ENCODE measurements at regions not wholly inside any gene's neighbourhood (a gene's known extent, or its start where the extent isn't known, plus 50 kb on each side); places are given as distances from the start of the nearest gene placed in this dataset.
"Not testable (repeated sequence)": the region's sequence is repeated elsewhere in the genome, so short reads cannot be mapped to it uniquely, and the experiment has no call there.

GRCh38 chr2:6181525-6181924 lies 489.3 kb downstream of the SOX11 start:
- POLR2A ChIA-PET, result no interaction called here
- CTCF ChIA-PET, result no interaction called here
- no peak for TF ChIP-seq CTCF (IDR thresholded peaks at IDR 0.05; ENCODE audit: insufficient read depth, low read length, missing control alignments)
- peak; percentile 33 for DNase-seq (ENCODE audit: low read depth, low spot score)
- no peak overlapping the region for H3K4me3 ChIP-seq (ENCODE audit: low read depth, low read length)

- no peak for DNase-seq (ENCODE audit: low read depth, low spot score)
- ChIA-PET POLR2A (no interaction called here), CTCF (no interaction called here)
- H3K4me3 ChIP-seq (ENCODE audit: low read depth, low read length), result no peak overlapping the region
- TF ChIP-seq CTCF (IDR thresholded peaks at IDR 0.05; ENCODE audit: insufficient read depth, low read length, missing control alignments), result no peak
Measured at GRCh38 chr2:6181926-6182325, 489.7 kb downstream of the SOX11 start.

- no peak overlapping the region for H3K4me3 ChIP-seq (ENCODE audit: low read depth, low read length)
- CTCF ChIA-PET, result no interaction called here
- POLR2A ChIA-PET, result no interaction called here
- TF ChIP-seq CTCF (IDR thresholded peaks at IDR 0.05; ENCODE audit: insufficient read depth, low read length, missing control alignments), result no peak
- DNase-seq (ENCODE audit: low read depth, low spot score), result no peak
Measured at GRCh38 chr2:6183226-6183625, 491.0 kb downstream of the SOX11 start.

GRCh38 chr2:6184532-6185292 lies 492.5 kb downstream of the SOX11 start:
- POLR2A ChIA-PET, result no interaction called here
- DNase-seq (ENCODE audit: low read depth, low spot score), result no peak
- no peak overlapping the region for H3K4me3 ChIP-seq (ENCODE audit: low read depth, low read length)
- CTCF ChIA-PET, result no interaction called here
- TF ChIP-seq CTCF (IDR thresholded peaks at IDR 0.05; ENCODE audit: insufficient read depth, low read length, missing control alignments), result no peak

- DNase-seq (ENCODE audit: low read depth, low spot score), result peak; percentile 16
- TF ChIP-seq CTCF (IDR thresholded peaks at IDR 0.05; ENCODE audit: insufficient read depth, low read length, missing control alignments), result no peak
- H3K4me3 ChIP-seq (ENCODE audit: low read depth, low read length), result no peak overlapping the region
- CTCF ChIA-PET, result no interaction called here
- POLR2A ChIA-PET, result no interaction called here
Measured at GRCh38 chr2:6186332-6187151, 494.4 kb downstream of the SOX11 start.

- CTCF ChIA-PET, result no interaction called here
- DNase-seq (ENCODE audit: low read depth, low spot score), result no peak
- H3K4me3 ChIP-seq (ENCODE audit: low read depth, low read length), result no peak overlapping the region
- no peak for TF ChIP-seq CTCF (IDR thresholded peaks at IDR 0.05; ENCODE audit: insufficient read depth, low read length, missing control alignments)
- POLR2A ChIA-PET, result no interaction called here
Measured at GRCh38 chr2:6196449-6196848, 504.3 kb downstream of the SOX11 start.

- CTCF ChIA-PET; H3K4me3 ChIP-seq (ENCODE audit: low read depth, low read length); DNase-seq (ENCODE audit: low read depth, low spot score); POLR2A ChIA-PET: not testable (repeated sequence)
Measured at GRCh38 chr2:6198370-6198919, 506.3 kb downstream of the SOX11 start.
